WTC11 (cell line): ENCODE measurements at regions not wholly inside any gene's neighbourhood (a gene's known extent, or its start where the extent isn't known, plus 50 kb on each side); places are given as distances from the start of the nearest gene placed in this dataset.

Source experiments
- CREM ChIP-seq: sonication (generic); formaldehyde crosslinking; IDR thresholded peaks from 2 replicates; pipeline ENCODE4 v1.8.1; 2022; ENCODE audit warnings: mild to moderate bottlenecking, missing genetic modification reagents, moderate library complexity
- ELF4 ChIP-seq: sonication (generic); formaldehyde crosslinking; IDR thresholded peaks from 2 replicates; pipeline ENCODE4 v1.8.1; 2022; ENCODE audit warnings: low read depth, mild to moderate bottlenecking, moderate library complexity, missing genetic modification reagents
- NFYB ChIP-seq: sonication (generic); formaldehyde crosslinking; conservative IDR thresholded peaks from 2 replicates; pipeline ENCODE4 v1.8.0; 2022; ENCODE audit warnings: low read depth, missing genetic modification reagents
- NR3C1 ChIP-seq: sonication (generic); formaldehyde crosslinking; conservative IDR thresholded peaks from 2 replicates; pipeline ENCODE4 v1.8.1; 2023; ENCODE audit warnings: low read depth, mild to moderate bottlenecking, missing genetic modification reagents
- TF ChIP-seq, protein P1 (sequence below): sonication (generic); formaldehyde crosslinking; IDR thresholded peaks from 2 replicates; pipeline ENCODE4 v1.8.0; 2022; ENCODE audit warnings: missing genetic modification reagents
- TF ChIP-seq, protein P2 (sequence below): fragments of 200-600 bp; IDR thresholded peaks from 2 replicates; pipeline ENCODE4 v1.8.0; 2022; ENCODE audit warnings: antibody characterized with exemption
- TF ChIP-seq, protein P3 (sequence below): sonication (generic); formaldehyde crosslinking; IDR thresholded peaks from 2 replicates; pipeline ENCODE4 v1.8.1; 2022; ENCODE audit warnings: low read depth, mild to moderate bottlenecking, moderate library complexity, missing genetic modification reagents, borderline replicate concordance

DNA sequence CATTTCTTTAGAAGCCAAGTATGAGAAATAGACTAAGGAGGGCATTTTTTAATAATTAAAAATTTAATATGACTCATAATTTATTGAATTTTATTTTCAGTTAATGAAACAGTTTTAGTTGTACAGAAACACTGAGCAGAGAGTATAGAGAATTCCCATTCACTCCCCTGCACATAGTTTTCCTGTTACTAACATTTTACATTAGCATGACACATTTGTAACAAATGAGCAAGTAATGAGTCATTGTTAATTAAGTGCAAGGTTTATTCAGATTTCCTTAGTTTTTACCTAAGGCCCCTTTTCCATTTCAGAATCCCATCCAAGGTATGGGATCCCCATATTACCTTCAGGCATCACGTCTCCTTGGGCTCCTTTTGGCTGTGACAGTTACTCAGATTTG is 271.5 kb upstream of the FZD8 start:
- no peak for TF ChIP-seq NFYB
- TF ChIP-seq ELF4 (CRISPR knock-in tag) = no peak
- TF ChIP-seq, protein P1, sequence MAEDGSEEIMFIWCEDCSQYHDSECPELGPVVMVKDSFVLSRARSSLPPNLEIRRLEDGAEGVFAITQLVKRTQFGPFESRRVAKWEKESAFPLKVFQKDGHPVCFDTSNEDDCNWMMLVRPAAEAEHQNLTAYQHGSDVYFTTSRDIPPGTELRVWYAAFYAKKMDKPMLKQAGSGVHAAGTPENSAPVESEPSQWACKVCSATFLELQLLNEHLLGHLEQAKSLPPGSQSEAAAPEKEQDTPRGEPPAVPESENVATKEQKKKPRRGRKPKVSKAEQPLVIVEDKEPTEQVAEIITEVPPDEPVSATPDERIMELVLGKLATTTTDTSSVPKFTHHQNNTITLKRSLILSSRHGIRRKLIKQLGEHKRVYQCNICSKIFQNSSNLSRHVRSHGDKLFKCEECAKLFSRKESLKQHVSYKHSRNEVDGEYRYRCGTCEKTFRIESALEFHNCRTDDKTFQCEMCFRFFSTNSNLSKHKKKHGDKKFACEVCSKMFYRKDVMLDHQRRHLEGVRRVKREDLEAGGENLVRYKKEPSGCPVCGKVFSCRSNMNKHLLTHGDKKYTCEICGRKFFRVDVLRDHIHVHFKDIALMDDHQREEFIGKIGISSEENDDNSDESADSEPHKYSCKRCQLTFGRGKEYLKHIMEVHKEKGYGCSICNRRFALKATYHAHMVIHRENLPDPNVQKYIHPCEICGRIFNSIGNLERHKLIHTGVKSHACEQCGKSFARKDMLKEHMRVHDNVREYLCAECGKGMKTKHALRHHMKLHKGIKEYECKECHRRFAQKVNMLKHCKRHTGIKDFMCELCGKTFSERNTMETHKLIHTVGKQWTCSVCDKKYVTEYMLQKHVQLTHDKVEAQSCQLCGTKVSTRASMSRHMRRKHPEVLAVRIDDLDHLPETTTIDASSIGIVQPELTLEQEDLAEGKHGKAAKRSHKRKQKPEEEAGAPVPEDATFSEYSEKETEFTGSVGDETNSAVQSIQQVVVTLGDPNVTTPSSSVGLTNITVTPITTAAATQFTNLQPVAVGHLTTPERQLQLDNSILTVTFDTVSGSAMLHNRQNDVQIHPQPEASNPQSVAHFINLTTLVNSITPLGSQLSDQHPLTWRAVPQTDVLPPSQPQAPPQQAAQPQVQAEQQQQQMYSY (CRISPR knock-in tag) = no peak
- no peak for TF ChIP-seq CREM (CRISPR knock-in tag)
- TF ChIP-seq, protein P2, sequence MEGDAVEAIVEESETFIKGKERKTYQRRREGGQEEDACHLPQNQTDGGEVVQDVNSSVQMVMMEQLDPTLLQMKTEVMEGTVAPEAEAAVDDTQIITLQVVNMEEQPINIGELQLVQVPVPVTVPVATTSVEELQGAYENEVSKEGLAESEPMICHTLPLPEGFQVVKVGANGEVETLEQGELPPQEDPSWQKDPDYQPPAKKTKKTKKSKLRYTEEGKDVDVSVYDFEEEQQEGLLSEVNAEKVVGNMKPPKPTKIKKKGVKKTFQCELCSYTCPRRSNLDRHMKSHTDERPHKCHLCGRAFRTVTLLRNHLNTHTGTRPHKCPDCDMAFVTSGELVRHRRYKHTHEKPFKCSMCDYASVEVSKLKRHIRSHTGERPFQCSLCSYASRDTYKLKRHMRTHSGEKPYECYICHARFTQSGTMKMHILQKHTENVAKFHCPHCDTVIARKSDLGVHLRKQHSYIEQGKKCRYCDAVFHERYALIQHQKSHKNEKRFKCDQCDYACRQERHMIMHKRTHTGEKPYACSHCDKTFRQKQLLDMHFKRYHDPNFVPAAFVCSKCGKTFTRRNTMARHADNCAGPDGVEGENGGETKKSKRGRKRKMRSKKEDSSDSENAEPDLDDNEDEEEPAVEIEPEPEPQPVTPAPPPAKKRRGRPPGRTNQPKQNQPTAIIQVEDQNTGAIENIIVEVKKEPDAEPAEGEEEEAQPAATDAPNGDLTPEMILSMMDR = no peak
- TF ChIP-seq, protein P3, sequence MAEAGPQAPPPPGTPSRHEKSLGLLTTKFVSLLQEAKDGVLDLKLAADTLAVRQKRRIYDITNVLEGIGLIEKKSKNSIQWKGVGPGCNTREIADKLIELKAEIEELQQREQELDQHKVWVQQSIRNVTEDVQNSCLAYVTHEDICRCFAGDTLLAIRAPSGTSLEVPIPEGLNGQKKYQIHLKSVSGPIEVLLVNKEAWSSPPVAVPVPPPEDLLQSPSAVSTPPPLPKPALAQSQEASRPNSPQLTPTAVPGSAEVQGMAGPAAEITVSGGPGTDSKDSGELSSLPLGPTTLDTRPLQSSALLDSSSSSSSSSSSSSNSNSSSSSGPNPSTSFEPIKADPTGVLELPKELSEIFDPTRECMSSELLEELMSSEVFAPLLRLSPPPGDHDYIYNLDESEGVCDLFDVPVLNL = no peak
- no peak for TF ChIP-seq NR3C1 (CRISPR knock-in tag)
